Smooth muscle cell (in vitro differentiated cells): ENCODE measurements at regions not wholly inside any gene's neighbourhood (a gene's known extent, or its start where the extent isn't known, plus 50 kb on each side); places are given as distances from the start of the nearest gene placed in this dataset.
A peak's percentile ranks its signal among the peaks of the same experiment; 100 is the strongest.

Experiments
- DNase-seq: peaks from one replicate; lab custom pipeline; 2025; ENCODE audit not compliant: unreplicated experiment; lab: John Stamatoyannopoulos, UW
- H2AFZ ChIP-seq: fragments of 200-600 bp; sonication (generic); 2 replicates; pipeline ENCODE4 v1.6.0; 2016; ENCODE audit warnings: antibody characterized with exemption, low read depth, mild to moderate bottlenecking
- H3F3A ChIP-seq: fragments of 200-600 bp; sonication (generic); 2 replicates; pipeline ENCODE4 v1.6.0; 2017; ENCODE audit warnings: antibody characterized with exemption, low read depth
- H3K27ac ChIP-seq: fragments of 200-600 bp; sonication (generic); 2 replicates; pipeline ENCODE4 v1.5.1; 2016; ENCODE audit warnings: low read depth, mild to moderate bottlenecking
- H3K27me3 ChIP-seq: fragments of 200-600 bp; sonication (generic); 2 replicates; pipeline ENCODE4 v1.6.1; 2016; ENCODE audit warnings: low read depth, mild to moderate bottlenecking
- H3K36me3 ChIP-seq: fragments of 200-600 bp; sonication (generic); 2 replicates; pipeline ENCODE4 v1.5.1; 2016; ENCODE audit warnings: low read depth
- H3K4me1 ChIP-seq: fragments of 200-600 bp; sonication (generic); 2 replicates; pipeline ENCODE4 v1.5.1; 2016; ENCODE audit warnings: low read depth
- H3K4me2 ChIP-seq: fragments of 200-600 bp; sonication (generic); 2 replicates; pipeline ENCODE4 v1.6.0; 2016; ENCODE audit warnings: mild to moderate bottlenecking
- H3K4me3 ChIP-seq: fragments of 200-600 bp; sonication (generic); 2 replicates; pipeline ENCODE4 v1.5.1; 2016; ENCODE audit warnings: mild to moderate bottlenecking
- H3K79me2 ChIP-seq: fragments of 200-600 bp; sonication (generic); 2 replicates; pipeline ENCODE4 v1.6.0; 2016; ENCODE audit warnings: low read depth, mild to moderate bottlenecking
- H3K9ac ChIP-seq: fragments of 200-600 bp; sonication (generic); 2 replicates; pipeline ENCODE4 v1.6.0; 2016; ENCODE audit warnings: low read depth
- H3K9me3 ChIP-seq: fragments of 200-600 bp; sonication (generic); replicated peaks from 2 replicates; pipeline ENCODE4 v1.5.1; 2016; ENCODE audit warnings: low read depth
- H4K20me1 ChIP-seq: fragments of 200-600 bp; sonication (generic); 2 replicates; pipeline ENCODE4 v1.6.0; 2016; ENCODE audit warnings: low read depth
- WGBS: methylation state at CpG from one replicate; pipeline ENCODE4 v1.1.7; 2016; ENCODE audit warnings: low lambda C conversion rate; 5-methylcytosine and 5-hydroxymethylcytosine counted together
- TF ChIP-seq, protein P1 (sequence below): fragments of 200-600 bp; sonication (generic); IDR thresholded peaks from 2 replicates; pipeline ENCODE4 v1.5.1; 2017; ENCODE audit warnings: borderline replicate concordance, mild to moderate bottlenecking, antibody characterized with exemption; ENCODE audit not compliant: insufficient read depth, poor library complexity, severe bottlenecking

DNA sequence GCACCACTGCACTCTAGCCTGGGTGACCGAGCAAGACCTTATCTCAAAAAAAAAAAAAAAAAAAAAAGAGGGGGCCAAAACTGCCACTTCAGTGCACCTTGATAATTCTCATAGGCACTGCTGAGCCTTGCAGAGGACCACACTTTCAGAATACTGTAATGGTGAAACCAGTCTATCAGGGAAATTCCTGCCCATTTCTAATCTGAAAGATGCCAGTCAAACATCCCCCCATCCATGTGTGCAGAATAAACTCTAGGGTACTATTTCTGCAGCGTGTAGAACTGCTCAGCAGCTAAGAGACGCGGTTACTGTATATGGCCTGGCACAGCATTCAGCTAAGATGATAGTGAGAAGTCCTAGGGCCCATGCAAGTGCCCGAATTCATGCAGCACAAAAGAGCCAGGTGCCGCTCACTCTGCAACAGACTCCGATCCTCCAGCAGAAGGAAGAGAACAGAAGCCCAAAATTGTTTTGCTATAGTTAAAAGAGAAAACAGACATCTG lies 286.8 kb upstream of the KLF14 start:
- H3K4me1 ChIP-seq: no peaks in the 10 kb centered on the region
- no peak for DNase-seq
- peaks cover 6% of the 10 kb centered on the region for H3K79me2 ChIP-seq
- H3K9me3 ChIP-seq: no peaks in the 10 kb centered on the region
- H3K27me3 ChIP-seq: no peaks in the 10 kb centered on the region
- H3K4me3 ChIP-seq: no peak overlapping the region
- no peak overlapping the region for H3K9ac ChIP-seq
- TF ChIP-seq, protein P1, sequence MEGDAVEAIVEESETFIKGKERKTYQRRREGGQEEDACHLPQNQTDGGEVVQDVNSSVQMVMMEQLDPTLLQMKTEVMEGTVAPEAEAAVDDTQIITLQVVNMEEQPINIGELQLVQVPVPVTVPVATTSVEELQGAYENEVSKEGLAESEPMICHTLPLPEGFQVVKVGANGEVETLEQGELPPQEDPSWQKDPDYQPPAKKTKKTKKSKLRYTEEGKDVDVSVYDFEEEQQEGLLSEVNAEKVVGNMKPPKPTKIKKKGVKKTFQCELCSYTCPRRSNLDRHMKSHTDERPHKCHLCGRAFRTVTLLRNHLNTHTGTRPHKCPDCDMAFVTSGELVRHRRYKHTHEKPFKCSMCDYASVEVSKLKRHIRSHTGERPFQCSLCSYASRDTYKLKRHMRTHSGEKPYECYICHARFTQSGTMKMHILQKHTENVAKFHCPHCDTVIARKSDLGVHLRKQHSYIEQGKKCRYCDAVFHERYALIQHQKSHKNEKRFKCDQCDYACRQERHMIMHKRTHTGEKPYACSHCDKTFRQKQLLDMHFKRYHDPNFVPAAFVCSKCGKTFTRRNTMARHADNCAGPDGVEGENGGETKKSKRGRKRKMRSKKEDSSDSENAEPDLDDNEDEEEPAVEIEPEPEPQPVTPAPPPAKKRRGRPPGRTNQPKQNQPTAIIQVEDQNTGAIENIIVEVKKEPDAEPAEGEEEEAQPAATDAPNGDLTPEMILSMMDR: no peak
- WGBS: 82% methylated on average over 7 of the region's 7 CpGs
- peaks cover 3% of the 10 kb centered on the region for H3F3A ChIP-seq
- H4K20me1 ChIP-seq: no peaks in the 10 kb centered on the region
- no peak overlapping the region for H2AFZ ChIP-seq
- H3K36me3 ChIP-seq: no peaks in the 10 kb centered on the region
- H3K4me2 ChIP-seq: no peak overlapping the region
- no peak overlapping the region for H3K27ac ChIP-seq

DNA sequence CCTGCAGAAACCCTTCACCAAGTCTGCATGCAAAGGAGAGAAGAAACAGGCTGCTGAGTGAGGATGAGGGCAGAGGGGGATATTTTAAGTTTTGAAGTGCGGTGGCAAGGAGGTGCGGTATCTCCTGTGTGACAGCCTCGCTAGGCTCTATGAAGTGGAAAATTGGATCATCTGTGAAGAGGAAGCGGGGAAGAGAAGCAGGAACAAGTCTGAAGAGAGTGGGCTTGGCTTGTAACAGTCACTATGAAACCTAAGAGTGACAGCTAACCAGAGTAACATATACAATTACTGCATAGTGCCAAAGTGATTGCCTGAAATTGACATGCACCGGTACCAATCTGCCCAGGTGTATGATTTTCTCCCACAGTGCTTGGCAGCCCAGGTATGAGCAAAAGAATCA lies 287.5 kb upstream of the KLF14 start:
- Histone ChIP-seq H3K4me3 (no peak overlapping the region), H3K9me3 (no peaks in the 10 kb centered on the region), H3K4me1 (no peaks in the 10 kb centered on the region), H3K27ac (no peak overlapping the region), H3K27me3 (no peaks in the 10 kb centered on the region), H3K36me3 (no peaks in the 10 kb centered on the region), H3K4me2 (no peak overlapping the region), H2AFZ (no peak overlapping the region), H3K9ac (no peak overlapping the region), H3K79me2 (peaks cover 6% of the 10 kb centered on the region), H4K20me1 (no peaks in the 10 kb centered on the region), H3F3A (no peaks in the 10 kb centered on the region)
- no peak for DNase-seq
- TF ChIP-seq, protein P1: no peak
- WGBS: 99% methylated on average over 5 of the region's 5 CpGs

DNA sequence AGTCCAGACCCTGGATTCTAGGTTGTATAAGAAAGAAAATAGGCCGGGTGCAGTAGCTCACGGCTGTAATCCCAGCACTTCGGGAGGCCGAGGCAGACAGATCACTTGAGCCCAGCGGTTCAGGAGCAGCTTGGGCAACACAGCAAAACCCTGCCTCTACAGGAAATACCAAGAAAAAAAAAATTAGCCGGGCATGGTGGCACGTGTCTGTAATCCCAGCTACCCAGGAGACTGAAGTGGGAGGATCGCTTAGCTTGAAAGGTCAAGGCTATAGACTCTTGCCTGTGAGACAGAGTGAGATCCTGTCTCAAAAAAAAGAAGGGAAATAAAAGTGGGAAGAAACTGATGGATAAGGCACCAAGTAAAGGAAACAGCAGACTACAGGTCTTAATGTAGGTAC lies 287.9 kb upstream of the KLF14 start:
- H3K4me3 ChIP-seq: no peak overlapping the region
- H2AFZ ChIP-seq: no peak overlapping the region
- no peaks in the 10 kb centered on the region for H3K9me3 ChIP-seq
- H3K9ac ChIP-seq: no peak overlapping the region
- TF ChIP-seq, protein P1: no peak
- no peak overlapping the region for H3K27ac ChIP-seq
- H4K20me1 ChIP-seq: no peaks in the 10 kb centered on the region
- H3K36me3 ChIP-seq: no peaks in the 10 kb centered on the region
- no peak overlapping the region for H3K4me2 ChIP-seq
- H3K4me1 ChIP-seq: no peaks in the 10 kb centered on the region
- DNase-seq: no peak
- no peaks in the 10 kb centered on the region for H3K27me3 ChIP-seq
- H3F3A ChIP-seq: no peaks in the 10 kb centered on the region
- 85% methylated on average over 8 of the region's 8 CpGs for WGBS
- peaks cover 6% of the 10 kb centered on the region for H3K79me2 ChIP-seq

DNA sequence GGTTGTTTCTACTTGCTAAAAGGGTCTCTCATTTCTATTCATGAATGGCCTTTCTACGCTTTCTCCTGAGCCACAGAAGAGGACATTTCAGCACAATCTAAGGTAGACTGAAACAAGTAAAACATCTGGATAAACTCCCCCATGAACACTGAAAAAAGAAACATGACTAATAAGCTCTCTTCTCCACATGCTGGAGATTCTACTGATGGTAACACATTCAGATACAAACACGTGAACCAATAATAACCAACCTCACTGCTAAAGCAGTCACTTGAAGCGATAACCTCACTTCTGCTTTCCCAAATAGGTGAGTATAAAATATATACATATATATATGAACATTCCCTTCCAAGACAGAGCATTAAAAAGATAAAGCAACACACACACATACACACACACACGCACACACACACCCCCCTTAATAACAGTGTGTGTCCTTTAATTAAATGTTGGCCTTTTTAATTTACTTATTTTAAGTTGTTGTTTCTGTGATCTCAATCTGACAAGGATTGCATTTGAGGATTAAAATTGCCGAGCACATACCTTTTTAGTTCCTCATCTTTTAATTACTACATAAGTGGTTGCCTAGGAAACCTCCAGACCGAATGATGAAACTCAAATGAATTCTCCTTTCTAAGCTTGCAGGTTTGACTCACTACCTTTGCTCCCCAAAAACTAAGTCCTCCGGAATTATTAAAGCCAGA lies 292.4 kb upstream of the KLF14 start:
- peaks cover 6% of the 10 kb centered on the region for H3K79me2 ChIP-seq
- WGBS: 65% methylated on average over 7 of the region's 7 CpGs
- H3F3A ChIP-seq: no peaks in the 10 kb centered on the region
- no peak overlapping the region for H3K4me3 ChIP-seq
- peak overlapping the region; percentile 45 for H3K4me2 ChIP-seq
- H4K20me1 ChIP-seq: no peaks in the 10 kb centered on the region
- H3K9ac ChIP-seq: peak overlapping the region; percentile 77
- H3K27ac ChIP-seq: peak overlapping the region; percentile 91
- no peaks in the 10 kb centered on the region for H3K36me3 ChIP-seq
- H3K27me3 ChIP-seq: no peaks in the 10 kb centered on the region
- no peaks in the 10 kb centered on the region for H3K4me1 ChIP-seq
- DNase-seq: no peak
- H3K9me3 ChIP-seq: no peaks in the 10 kb centered on the region
- H2AFZ ChIP-seq: no peak overlapping the region
- TF ChIP-seq, protein P1: no peak
